HG03521 (cell line): ENCODE measurements at regions not wholly inside any gene's neighbourhood (a gene's known extent, or its start where the extent isn't known, plus 50 kb on each side); places are given as distances from the start of the nearest gene placed in this dataset.
"Not testable (repeated sequence)": the region's sequence is repeated elsewhere in the genome, so short reads cannot be mapped to it uniquely, and the experiment has no call there.

Experiments used
- ATAC-seq: cut with Tn5 transposase; IDR thresholded peaks from one replicate; pipeline ENCODE4 v1.9.1; 2021; ENCODE audit warnings: mild to moderate bottlenecking, moderate library complexity; ENCODE audit not compliant: unreplicated experiment

DNA sequence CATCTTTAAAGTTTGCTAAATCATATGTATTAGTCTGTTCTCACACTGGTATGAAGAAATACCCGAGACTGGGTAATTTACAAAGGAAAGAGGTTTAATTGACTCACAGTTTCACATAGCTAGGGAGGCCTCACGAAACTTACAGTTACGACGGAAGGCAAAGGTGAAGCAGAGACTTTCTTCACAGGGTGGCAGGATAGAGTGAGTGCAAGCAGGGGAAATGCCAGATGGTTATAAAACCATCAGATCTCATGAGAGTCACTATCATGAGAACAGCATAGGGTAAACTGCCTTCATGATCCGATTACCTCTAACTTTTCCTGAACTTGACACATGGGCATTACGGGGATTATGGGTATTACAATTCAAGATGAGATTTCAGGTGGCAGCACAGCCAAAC is 1075.2 kb upstream of the NRXN1 start:
- ATAC-seq: no peak

DNA sequence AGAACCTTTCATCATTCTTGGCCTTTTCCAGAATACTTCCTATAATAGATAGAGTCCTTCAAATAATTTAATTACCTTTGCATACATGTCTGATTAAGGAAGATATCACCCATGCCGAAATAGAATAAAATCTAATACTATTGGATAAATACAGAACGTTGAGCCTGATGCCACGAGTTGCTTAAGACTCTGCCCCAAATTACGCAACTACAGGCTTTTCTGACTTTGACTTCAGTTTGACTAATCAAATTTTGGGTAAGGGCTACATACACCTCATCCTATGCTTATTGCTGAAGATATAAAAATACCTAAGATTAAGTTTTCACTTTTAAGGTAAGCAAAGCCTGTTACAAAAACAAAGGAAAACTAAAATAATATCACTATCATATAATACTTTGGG is 1065.1 kb upstream of the NRXN1 start:
- ATAC-seq: no peak

DNA sequence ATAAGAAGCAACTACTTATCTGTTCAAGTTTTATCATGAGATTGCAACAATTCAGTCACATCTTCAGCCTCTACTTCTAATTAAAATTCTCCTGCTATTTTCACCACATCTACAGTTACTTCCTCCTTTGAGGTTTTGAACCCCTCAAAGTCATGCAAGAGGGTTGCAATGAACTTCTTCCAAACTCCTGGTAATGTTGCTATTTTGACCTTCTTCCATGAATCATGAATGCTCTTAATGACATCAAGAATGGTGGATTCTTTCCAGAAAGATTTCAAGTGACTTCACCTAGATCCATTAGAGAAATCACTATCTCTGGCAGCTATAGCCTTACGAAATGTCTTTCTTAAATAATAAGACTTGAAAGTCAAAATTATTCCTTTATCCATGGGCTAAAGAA is 1052.8 kb upstream of the NRXN1 start:
- no peak for ATAC-seq

DNA sequence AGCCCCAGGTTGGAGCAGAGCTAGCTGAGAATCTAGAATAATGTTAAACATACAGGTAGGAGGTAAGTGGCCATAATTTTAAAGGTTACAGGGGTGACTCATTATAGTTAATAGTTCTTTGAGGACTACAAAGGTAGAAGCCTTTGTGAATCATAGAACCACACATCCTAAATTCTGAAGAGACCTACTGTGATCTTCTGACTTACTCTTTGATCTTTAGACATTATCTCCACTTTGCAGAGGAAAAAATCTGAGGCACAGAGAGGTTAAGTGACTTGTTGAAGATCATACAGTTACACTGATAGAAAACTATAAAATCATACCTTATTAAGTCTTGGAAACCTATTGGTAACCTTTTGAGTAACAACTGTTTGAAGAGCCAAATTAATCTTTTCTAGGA is 1051.3 kb upstream of the NRXN1 start:
- ATAC-seq: no peak

DNA sequence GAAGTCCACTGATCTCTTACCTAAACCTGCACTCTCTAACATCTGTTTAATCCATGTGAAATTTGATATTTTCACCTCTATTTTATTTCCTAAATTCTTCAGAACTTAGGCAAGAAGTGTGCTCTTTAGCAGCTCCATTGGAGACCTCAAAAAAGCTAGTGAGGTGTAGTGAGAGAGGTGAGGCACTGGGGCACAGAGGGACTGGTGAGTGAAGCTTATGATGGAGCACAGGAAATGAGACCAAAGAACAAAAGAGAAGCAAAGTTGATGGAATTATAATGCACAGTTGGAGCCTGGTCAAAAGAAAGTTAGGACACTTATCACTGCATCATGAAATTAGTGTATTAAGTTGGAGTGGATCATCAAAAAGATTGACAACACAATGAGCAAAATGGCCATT is 1050.7 kb upstream of the NRXN1 start:
- no peak for ATAC-seq

DNA sequence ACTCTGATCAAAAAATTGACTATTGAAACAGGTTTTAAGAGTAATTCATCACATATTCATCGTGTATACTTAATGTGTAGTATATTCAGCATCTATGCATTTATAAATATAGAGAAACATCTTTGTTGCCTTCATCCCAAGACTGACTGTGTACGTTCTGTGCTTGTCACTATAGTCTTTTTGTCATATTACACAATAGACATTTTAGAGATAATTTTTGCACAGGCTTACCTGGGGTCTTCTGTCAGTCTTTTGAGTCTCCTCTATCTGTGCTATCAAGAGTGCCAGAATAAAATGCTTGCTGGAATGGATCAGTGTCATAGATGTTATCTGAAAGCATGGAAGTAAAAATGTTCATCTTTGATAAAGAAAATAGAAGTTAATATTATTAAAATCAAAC is 1047.7 kb upstream of the NRXN1 start:
- ATAC-seq: no peak

GRCh38 chr2:52077159-52077558 is 1045.2 kb upstream of the NRXN1 start:
- no peak for ATAC-seq

GRCh38 chr2:52074130-52074719 is 1042.3 kb upstream of the NRXN1 start:
- no peak for ATAC-seq

DNA sequence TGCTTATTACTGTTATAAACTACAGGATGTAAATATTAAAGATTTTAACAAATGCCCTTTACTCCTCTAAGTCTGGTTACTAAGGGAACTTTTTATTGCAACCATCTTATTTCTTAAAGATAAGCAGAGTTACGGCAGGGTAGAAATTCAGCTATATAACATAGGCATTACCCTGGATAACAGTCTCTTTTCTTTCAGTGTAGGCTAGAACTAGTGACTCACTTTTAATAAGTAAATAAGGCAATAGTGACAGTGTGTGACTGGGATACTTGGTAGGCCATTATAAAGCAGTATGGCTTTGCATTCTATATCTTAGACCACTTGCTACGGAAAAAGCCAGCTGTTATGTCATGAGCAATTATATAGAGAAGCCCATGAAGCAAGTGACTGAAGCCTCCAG is 1041.0 kb upstream of the NRXN1 start:
- no peak for ATAC-seq

GRCh38 chr2:52070665-52071064 is 1038.7 kb upstream of the NRXN1 start:
- no peak for ATAC-seq

DNA sequence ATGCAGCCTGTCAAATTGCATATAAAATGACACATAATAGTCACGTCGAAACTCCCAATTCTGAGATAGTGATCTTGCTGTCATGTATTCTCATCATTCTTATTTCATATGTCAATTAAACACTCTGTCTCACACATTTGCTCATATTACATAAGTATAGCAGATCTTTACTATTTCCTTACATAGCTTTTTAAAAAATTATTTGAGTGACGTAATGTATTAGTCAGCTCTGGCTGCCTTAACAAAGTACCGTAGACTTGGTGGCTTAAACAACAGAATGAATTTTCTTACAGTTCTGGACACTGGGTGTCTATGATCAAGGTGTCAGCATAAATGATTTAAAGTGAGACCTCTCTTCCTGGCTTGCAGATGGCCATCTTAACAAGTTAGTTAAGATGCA is 1032.3 kb upstream of the NRXN1 start:
- ATAC-seq: no peak

DNA sequence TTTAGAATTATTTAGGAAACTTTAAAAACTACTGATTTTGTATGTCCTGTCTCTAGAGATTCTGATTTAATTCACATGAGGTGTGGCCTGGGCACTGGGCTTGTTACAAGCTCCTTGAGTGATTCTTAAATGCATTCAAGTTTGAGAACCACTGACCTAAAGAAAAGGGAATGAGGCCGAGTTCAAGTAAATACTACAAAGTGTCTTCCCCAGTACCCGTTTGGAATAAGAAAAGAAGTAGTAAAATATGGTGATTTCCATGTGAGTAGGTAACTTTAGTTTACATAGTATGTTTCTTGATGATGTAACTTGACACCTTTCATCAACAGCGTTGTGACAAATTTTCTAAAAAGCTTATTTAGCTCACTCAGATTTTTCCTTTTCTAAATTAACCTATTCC is 1022.9 kb upstream of the NRXN1 start:
- ATAC-seq: no peak

GRCh38 chr2:52036853-52037252 is 1004.9 kb upstream of the NRXN1 start:
- no peak for ATAC-seq

GRCh38 chr2:52036024-52036423 is 1004.1 kb upstream of the NRXN1 start:
- ATAC-seq: no peak

DNA sequence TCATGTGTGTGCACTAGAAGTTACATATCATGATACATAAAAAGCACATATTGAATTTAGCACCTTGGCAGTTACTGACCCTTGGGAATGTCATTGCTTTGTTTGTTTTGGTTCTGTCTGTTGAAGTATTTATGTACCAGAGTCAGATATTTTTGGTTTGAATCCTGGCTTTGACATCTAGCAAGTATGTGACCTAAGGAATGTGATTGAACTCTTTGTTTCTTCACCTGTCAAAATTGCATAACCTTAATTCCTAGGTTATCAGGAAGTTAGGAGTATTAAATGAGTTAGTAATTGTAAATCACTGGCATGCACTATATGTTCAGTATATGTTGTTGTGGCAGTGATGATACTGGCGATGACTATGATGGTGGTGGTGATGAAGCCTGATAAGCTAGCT is 1003.5 kb upstream of the NRXN1 start:
- no peak for ATAC-seq

DNA sequence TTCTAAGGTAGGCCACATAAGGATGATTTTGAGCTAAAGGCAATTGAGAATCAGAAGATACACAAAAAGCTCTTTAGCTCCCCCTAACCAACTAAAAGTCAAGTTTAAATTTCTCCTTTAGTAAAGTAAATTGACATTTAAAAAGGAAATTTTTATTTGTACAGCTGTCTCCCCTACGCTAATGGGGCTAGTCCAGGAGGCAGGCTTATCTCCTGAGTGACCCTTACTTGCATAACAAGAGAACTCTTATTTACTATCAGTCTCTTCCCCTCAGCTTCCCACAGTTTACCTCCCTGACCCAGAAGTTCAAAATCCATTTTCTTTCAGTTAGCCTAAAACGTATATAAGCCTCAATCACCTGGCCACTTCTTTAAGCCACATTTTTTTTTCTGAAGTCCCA is 1002.8 kb upstream of the NRXN1 start:
- ATAC-seq: no peak

GRCh38 chr2:52022006-52022405 is 990.1 kb upstream of the NRXN1 start:
- no peak for ATAC-seq

DNA sequence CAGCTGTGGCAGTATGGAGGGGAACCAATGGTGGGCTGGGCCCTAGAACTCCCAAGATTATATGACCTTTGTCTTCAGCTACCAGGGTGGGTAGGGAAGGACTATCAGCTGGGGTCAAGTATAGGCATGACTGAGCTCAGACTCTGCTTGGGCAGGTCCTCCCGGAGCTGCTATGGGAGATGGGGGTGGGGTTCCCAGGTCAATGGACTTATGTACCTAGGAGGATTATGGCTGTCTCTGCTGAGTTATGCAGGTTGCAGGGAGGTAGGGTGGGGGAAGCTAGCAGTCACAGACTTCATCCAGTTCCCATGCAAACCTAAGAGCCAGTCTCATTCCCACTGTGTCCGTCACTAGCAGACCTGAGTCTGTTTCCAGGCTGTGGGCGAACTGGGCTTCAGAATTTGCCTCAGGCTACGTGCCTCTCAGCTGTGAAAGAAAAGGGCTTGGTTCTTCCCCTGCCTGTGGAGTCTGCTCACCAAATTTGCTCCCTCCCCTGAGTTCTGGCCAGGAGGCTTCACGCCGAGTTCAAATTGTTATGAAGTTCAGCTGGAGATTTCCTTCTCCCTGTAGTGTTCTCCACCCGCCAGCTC is 985.8 kb upstream of the NRXN1 start:
- no peak for ATAC-seq

DNA sequence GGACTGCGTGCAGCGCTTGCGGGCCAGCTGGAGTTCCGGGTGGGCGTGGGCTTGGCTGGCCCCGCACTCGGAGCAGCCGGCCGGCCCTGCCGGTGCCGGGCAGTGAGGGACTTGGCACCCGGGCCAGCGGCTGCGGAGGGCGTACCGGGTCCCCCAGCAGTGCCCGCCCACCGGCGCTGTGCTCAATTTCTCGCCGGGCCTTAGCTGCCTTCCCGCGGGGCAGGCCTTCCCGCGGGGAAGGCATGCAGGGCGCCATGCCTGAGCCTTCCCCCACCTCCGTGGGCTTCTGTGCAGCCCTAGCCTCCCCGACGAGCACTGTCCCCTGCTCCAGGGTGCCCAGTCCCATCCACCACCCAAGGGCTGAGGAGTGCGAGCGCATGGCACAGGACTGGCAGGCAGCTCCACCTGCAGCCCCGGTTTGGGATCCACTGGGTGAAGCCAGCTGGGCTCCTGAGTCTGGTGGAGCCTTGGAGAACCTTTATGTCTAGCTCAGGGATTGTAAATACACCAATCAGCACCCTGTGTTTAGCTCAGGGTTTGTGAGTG is 975.0 kb upstream of the NRXN1 start:
- ATAC-seq: not testable (repeated sequence)

DNA sequence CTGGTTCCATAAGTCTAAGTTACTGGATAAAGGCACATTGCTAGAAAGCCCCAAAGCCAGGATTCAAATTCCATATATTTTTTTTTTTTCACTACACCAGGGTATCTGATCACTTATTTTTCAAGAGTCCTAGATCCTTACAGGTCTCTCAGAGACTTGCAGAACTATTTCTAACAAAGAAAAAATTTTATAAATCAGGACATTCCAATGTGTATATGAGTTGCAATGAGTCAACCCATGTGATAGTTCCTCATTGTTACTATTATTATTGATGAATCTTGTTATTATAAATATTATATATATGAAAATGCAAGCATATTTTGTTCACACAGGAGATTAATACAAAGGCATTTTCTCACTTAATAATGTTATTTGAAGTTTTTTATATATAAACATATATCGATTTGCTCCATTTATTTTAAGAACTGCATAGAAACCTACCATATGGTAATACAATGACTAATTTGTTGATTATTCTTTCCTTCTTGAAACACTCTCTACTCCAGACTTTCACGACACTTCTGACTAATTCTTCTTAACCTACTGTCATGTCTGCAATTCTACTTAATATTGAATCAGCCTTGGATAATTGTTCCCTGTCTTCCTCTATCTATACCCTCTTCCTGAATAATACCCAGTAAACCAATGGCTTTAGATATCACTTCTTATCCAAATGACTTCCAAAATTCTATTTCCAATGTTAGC is 968.4 kb upstream of the NRXN1 start:
- no peak for ATAC-seq

DNA sequence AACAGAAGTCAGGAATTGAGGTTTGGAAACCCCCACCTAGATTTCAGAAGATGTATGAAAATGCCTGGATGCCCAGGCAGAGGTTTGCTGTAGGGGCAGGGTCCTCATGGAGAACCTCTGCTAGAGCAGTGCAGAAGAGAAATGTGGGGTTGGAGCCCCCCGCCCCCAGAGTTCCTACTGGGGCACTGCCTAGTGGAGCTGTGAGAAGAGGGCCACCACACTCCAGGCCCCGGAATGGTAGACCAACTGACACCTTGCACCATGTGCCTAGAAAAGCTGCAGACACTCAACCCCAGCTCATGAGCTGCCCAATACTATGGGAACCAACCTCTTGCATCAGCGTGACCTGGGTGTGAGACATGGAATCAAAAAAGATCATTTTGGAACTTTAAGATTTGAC is 967.0 kb upstream of the NRXN1 start:
- no peak for ATAC-seq

GRCh38 chr2:51997571-51997970 is 965.6 kb upstream of the NRXN1 start:
- no peak for ATAC-seq
